Activated CD8-positive, alpha-beta T cell treated with anti-CD3 and anti-CD28 coated beads for 36 hours (primary cell): ENCODE measurements at regions not wholly inside any gene's neighbourhood (a gene's known extent, or its start where the extent isn't known, plus 50 kb on each side); places are given as distances from the start of the nearest gene placed in this dataset.

ENCODE experiments used
- ATAC-seq: fragments of 200-7000 bp; cut with Tn5 transposase; one replicate; pipeline ENCODE4 v1.10.0; 2021; ENCODE audit warnings: mild to moderate bottlenecking, moderate library complexity
- CTCF ChIA-PET: fragments of 350-600 bp; sonication (Branson Sonifier 250); formaldehyde crosslinking; loops from one replicate; lab custom pipeline; 2021; ENCODE audit warnings: antibody characterized with exemption; lab: Charles Lee
- POLR2A ChIA-PET: fragments of 350-600 bp; sonication (Branson Sonifier 250); formaldehyde crosslinking; loops from one replicate; lab custom pipeline; 2021; ENCODE audit warnings: antibody characterized with exemption; lab: Charles Lee
- DNase-seq: peaks from one replicate; pipeline ENCODE4 v3.0.0-alpha.2; 2020
- H3K27ac Mint-ChIP-seq: one replicate; pipeline ENCODE4 v1.8.0; 2021; ENCODE audit warnings: mild to moderate bottlenecking, mixed read lengths
- H3K27me3 Mint-ChIP-seq: one replicate; pipeline ENCODE4 v1.8.0; 2021; ENCODE audit warnings: mixed read lengths
- H3K36me3 Mint-ChIP-seq: one replicate; pipeline ENCODE4 v1.8.0; 2021; ENCODE audit warnings: low read depth, mixed read lengths
- H3K4me1 Mint-ChIP-seq: one replicate; pipeline ENCODE4 v1.8.0; 2021; ENCODE audit warnings: low read depth, mixed read lengths
- H3K4me3 Mint-ChIP-seq: one replicate; pipeline ENCODE4 v1.8.0; 2021; ENCODE audit warnings: mild to moderate bottlenecking, moderate library complexity, mixed read lengths
- H3K9me3 Mint-ChIP-seq: one replicate; pipeline ENCODE4 v1.8.0; 2021; ENCODE audit warnings: mixed read lengths
- CTCF ChIP-seq: fragments of 200-600 bp; IDR thresholded peaks from one replicate; pipeline ENCODE4 v1.8.0; 2022; ENCODE audit warnings: antibody characterized with exemption, mild to moderate bottlenecking
- intact Hi-C: fragments of 100-400 bp; cut with micrococcal nuclease; formaldehyde crosslinking; loops from one replicate; pipeline ENCODE4 v1.10.0; 2022

DNA sequence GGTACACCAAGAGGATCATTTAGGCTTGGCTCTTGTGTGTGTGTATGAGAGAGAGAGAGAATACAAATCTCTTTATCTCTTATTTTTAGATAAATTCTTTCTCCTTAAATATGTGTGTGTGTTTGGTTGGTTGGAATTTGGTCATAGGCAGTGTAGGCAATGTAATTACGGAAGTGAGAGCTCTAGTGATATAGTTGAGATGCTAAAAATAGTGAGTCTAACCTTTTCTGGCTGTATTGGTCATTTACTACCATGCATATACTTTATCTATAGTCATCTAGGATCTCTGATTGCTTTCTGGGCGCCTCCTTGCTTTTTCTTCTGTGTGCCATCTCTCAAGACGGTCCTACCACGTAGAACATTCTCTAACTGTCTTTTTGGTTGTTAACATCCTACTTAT lies 250.2 kb downstream of the NUF2 start:
- Mint-ChIP-seq H3K27me3 (no peaks in the 10 kb centered on the region), H3K9me3 (no peaks in the 10 kb centered on the region), H3K36me3 (no peaks in the 10 kb centered on the region), H3K27ac (no peak overlapping the region), H3K4me3 (no peak overlapping the region), H3K4me1 (no peaks in the 10 kb centered on the region)
- ATAC-seq, result no peak
- no peak for DNase-seq
- ChIA-PET POLR2A (no interaction called here), CTCF (no interaction called here)
- intact Hi-C loops, result no loop called here
- TF ChIP-seq CTCF, result no peak

DNA sequence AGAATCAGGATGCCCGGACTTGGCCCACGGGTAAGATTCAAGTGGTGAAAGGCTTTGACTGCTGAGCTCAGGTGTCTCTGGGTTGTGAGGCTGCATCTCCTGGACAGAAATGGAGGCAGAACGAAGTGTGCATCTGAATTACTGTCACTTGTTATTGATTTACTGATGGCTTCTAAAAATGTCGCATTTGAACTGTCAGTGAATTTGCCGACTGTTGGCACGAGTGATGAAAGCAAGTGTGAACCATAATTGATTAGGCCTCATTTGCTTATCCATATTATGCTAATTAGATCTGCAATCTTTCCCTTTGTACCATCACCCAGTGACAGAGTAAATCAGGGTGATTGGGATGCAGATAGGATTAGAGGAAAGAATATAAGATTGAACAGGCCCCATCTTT lies 252.4 kb downstream of the NUF2 start:
- ATAC-seq, result no peak

DNA sequence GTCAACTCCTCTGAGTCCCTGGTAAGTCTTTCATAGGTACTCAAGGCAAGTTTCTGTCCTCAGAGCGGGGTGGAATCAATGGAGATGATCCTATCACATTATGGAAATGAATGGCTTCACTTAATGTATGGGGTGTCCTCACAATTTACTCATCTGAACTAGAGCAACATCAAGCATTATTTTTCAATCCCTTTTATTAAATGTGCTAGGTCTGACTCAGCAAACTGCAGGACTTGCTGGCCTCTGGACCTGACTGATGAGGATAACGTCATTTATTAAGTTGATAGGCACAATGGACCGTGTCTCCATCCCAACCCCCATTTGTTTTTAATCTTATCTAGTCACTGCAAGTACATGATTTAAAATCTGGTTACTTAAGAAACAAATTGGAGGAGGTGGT lies 259.2 kb downstream of the NUF2 start:
- H3K9me3 Mint-ChIP-seq, result no peaks in the 10 kb centered on the region
- ATAC-seq (no peak), DNase-seq (no peak)
- TF ChIP-seq CTCF, result no peak
- no peaks in the 10 kb centered on the region for H3K27me3 Mint-ChIP-seq
- H3K27ac Mint-ChIP-seq, result no peak overlapping the region
- no peaks in the 10 kb centered on the region for H3K4me1 Mint-ChIP-seq
- intact Hi-C loops, result no loop called here
- POLR2A ChIA-PET, result no interaction called here
- H3K36me3 Mint-ChIP-seq, result no peaks in the 10 kb centered on the region
- CTCF ChIA-PET, result no interaction called here
- H3K4me3 Mint-ChIP-seq, result no peak overlapping the region

More for the DNA sequence above, 252.4 kb downstream of the NUF2 start:
- ChIA-PET CTCF (no interaction called here), POLR2A (no interaction called here)
- H3K4me3 Mint-ChIP-seq, result no peak overlapping the region
- H3K9me3 Mint-ChIP-seq, result no peaks in the 10 kb centered on the region
- no peaks in the 10 kb centered on the region for H3K36me3 Mint-ChIP-seq
- no peaks in the 10 kb centered on the region for H3K4me1 Mint-ChIP-seq
- no peak for DNase-seq
- no peak overlapping the region for H3K27ac Mint-ChIP-seq
- H3K27me3 Mint-ChIP-seq, result no peaks in the 10 kb centered on the region
- TF ChIP-seq CTCF, result no peak
- intact Hi-C loops, result no loop called here

DNA sequence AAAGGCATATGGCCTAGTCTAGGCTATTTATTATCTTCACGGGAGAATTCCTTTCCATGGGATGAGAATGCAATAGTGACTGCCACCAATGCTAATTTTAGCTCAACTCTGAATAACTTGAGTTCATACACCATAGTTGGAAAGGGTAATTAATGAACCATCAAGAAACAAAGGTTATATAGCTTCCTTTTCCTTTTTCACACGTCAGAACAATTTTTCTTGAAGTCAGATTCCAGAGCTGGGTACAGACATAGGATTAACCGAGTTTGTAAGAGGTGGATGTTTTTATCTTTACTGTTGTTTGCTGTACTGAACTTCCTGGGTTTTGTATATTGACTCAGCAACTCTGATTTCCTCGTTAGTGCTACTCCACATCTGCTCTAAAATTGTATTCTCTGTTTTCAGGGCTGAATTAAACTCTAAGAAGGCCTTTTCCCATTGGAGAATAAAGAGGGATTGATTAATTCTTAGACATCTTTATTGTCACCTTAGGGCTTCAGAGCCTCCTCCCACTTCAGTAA lies 262.0 kb downstream of the NUF2 start:
- ATAC-seq, result no peak
- no peak for TF ChIP-seq CTCF
- H3K27me3 Mint-ChIP-seq, result no peaks in the 10 kb centered on the region

GRCh38 chr1:163585796-163586195 lies 264.0 kb downstream of the NUF2 start:
- Mint-ChIP-seq H3K4me3 (no peak overlapping the region), H3K9me3 (peaks cover 2% of the 10 kb centered on the region), H3K36me3 (no peaks in the 10 kb centered on the region), H3K4me1 (no peaks in the 10 kb centered on the region), H3K27me3 (no peaks in the 10 kb centered on the region), H3K27ac (no peak overlapping the region)
- POLR2A ChIA-PET, result no interaction called here
- TF ChIP-seq CTCF, result no peak
- intact Hi-C loops, result no loop called here
- no peak for DNase-seq
- CTCF ChIA-PET, result no interaction called here
- no peak for ATAC-seq

More for the DNA sequence above, 262.0 kb downstream of the NUF2 start:
- POLR2A ChIA-PET, result no interaction called here
- H3K27ac Mint-ChIP-seq, result no peak overlapping the region
- H3K9me3 Mint-ChIP-seq, result no peaks in the 10 kb centered on the region
- H3K36me3 Mint-ChIP-seq, result no peaks in the 10 kb centered on the region
- H3K4me1 Mint-ChIP-seq, result no peaks in the 10 kb centered on the region
- H3K4me3 Mint-ChIP-seq, result no peak overlapping the region
- intact Hi-C loops, result no loop called here
- CTCF ChIA-PET, result no interaction called here
- DNase-seq, result no peak
